Osteocyte (in vitro differentiated cells): ENCODE measurements at regions not wholly inside any gene's neighbourhood (a gene's known extent, or its start where the extent isn't known, plus 50 kb on each side); places are given as distances from the start of the nearest gene placed in this dataset.

ENCODE experiments used
- DNase-seq: peaks from one replicate; pipeline ENCODE4 v3.0.0; 2021; ENCODE audit warnings: mixed read lengths; ENCODE audit not compliant: unreplicated experiment; ENCODE audit errors: extremely low spot score
- H3K27ac Mint-ChIP-seq: one replicate; pipeline ENCODE4 v1.8.0; 2021; ENCODE audit warnings: mild to moderate bottlenecking, mixed read lengths; ENCODE audit not compliant: unreplicated experiment
- H3K27me3 Mint-ChIP-seq: one replicate; pipeline ENCODE4 v1.8.0; 2021; ENCODE audit warnings: mixed read lengths; ENCODE audit not compliant: unreplicated experiment
- H3K36me3 Mint-ChIP-seq: one replicate; pipeline ENCODE4 v1.8.0; 2021; ENCODE audit warnings: mixed read lengths; ENCODE audit not compliant: unreplicated experiment
- H3K4me1 Mint-ChIP-seq: one replicate; pipeline ENCODE4 v1.8.0; 2021; ENCODE audit warnings: mixed read lengths; ENCODE audit not compliant: unreplicated experiment
- H3K4me3 Mint-ChIP-seq: one replicate; pipeline ENCODE4 v1.8.0; 2021; ENCODE audit warnings: mild to moderate bottlenecking, moderate library complexity, mixed read lengths; ENCODE audit not compliant: unreplicated experiment
- H3K9me3 Mint-ChIP-seq: one replicate; pipeline ENCODE4 v1.8.0; 2021; ENCODE audit warnings: mixed read lengths; ENCODE audit not compliant: unreplicated experiment
- TF ChIP-seq, protein P1 (sequence below): fragments of 200-600 bp; sonication (generic); IDR thresholded peaks from 2 replicates; pipeline ENCODE4 v1.5.0; 2021; ENCODE audit warnings: antibody characterized with exemption, mild to moderate bottlenecking, moderate library complexity

DNA sequence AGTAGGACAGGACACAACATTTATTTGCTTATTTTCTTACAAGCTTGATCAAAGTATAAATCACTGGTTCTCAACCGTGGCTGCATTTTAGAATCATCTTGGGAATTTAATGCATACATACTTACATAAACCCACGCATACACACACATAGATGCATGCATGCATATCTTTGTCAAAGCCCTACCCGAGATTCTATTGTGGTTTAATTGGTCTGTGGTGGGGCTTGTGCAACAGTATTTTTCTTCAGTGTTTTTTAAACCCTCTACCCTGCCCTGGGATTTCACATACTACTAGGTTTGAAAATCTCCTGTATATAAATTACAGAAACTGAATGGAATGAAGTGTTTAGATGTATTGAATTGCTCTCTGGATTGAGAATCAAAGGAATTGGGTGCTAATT is 1166.2 kb downstream of the MAT2B start:
- no peak overlapping the region for H3K4me3 Mint-ChIP-seq
- H3K9me3 Mint-ChIP-seq, result no peaks in the 10 kb centered on the region
- no peak overlapping the region for H3K27ac Mint-ChIP-seq
- TF ChIP-seq, protein P1, sequence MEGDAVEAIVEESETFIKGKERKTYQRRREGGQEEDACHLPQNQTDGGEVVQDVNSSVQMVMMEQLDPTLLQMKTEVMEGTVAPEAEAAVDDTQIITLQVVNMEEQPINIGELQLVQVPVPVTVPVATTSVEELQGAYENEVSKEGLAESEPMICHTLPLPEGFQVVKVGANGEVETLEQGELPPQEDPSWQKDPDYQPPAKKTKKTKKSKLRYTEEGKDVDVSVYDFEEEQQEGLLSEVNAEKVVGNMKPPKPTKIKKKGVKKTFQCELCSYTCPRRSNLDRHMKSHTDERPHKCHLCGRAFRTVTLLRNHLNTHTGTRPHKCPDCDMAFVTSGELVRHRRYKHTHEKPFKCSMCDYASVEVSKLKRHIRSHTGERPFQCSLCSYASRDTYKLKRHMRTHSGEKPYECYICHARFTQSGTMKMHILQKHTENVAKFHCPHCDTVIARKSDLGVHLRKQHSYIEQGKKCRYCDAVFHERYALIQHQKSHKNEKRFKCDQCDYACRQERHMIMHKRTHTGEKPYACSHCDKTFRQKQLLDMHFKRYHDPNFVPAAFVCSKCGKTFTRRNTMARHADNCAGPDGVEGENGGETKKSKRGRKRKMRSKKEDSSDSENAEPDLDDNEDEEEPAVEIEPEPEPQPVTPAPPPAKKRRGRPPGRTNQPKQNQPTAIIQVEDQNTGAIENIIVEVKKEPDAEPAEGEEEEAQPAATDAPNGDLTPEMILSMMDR, result no peak
- H3K4me1 Mint-ChIP-seq, result no peaks in the 10 kb centered on the region
- DNase-seq, result no peak
- H3K36me3 Mint-ChIP-seq, result no peaks in the 10 kb centered on the region
- H3K27me3 Mint-ChIP-seq, result no peaks in the 10 kb centered on the region

- Mint-ChIP-seq H3K27ac (no peak overlapping the region), H3K27me3 (no peaks in the 10 kb centered on the region), H3K36me3 (no peaks in the 10 kb centered on the region), H3K4me3 (no peak overlapping the region), H3K4me1 (no peaks in the 10 kb centered on the region), H3K9me3 (no peaks in the 10 kb centered on the region)
- DNase-seq, result no peak
- TF ChIP-seq, protein P1, result no peak
Measured at GRCh38 chr5:164672205-164672604, 1166.8 kb downstream of the MAT2B start.

DNA sequence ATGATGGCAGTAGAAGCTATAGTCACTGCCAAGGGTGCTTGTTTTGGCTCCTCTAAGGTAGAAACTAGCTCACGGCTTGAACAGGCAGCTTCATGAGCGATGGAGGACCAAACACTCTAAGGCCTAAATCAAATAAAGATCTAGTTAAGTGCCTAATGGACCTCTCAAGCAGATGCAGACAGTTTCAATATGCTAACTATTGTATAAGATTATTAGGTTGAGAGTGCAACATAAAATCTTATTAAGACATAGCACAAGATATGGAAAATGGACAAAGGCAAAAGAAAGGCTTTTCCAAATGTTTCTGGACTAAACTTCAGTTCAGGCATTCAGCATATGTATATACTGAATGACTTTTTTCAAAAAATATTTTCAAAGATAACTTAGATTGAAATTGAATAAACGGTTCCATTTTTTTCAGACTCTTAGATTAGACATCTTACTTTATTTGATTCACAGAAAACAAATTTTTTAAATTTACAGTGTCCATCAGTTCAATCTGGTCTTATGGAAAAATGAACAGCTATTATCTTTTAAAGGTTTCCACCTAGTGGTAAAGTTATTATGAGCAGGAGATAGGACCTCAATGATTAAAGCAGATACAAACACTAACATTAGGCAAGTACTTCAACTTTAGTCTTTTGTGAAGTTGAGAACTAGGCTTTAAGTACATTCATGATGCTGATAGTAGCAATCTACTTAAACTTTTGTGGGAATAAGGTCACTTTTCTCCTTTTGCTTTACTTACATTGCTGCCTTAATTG is 1167.7 kb downstream of the MAT2B start:
- no peaks in the 10 kb centered on the region for H3K36me3 Mint-ChIP-seq
- no peak overlapping the region for H3K4me3 Mint-ChIP-seq
- H3K9me3 Mint-ChIP-seq, result no peaks in the 10 kb centered on the region
- no peaks in the 10 kb centered on the region for H3K27me3 Mint-ChIP-seq
- no peak overlapping the region for H3K27ac Mint-ChIP-seq
- TF ChIP-seq, protein P1, result peak; percentile 17
- H3K4me1 Mint-ChIP-seq, result no peaks in the 10 kb centered on the region
- DNase-seq, result no peak

DNA sequence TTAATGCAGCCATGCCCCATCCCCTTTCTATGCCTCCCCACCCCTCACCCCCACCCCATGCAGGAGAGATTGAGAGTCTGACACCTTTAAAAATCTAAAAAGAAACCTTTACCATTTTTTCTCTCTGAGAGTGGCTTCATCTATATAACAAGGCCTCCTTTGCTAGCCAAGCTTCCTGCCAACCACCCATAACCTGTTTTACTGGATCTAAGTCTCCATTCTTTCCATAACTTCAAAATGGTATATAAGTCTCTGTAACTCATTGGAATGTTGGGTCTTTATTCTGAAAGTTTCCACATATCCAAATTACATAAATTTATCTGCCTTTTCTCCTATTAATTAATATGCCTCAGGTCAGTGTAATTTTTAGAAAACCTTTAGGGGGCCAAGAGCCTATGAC is 1174.0 kb downstream of the MAT2B start:
- no peak for DNase-seq
- no peaks in the 10 kb centered on the region for H3K4me1 Mint-ChIP-seq
- H3K9me3 Mint-ChIP-seq, result peaks cover 4% of the 10 kb centered on the region
- H3K4me3 Mint-ChIP-seq, result no peak overlapping the region
- TF ChIP-seq, protein P1, result no peak
- no peaks in the 10 kb centered on the region for H3K27me3 Mint-ChIP-seq
- no peak overlapping the region for H3K27ac Mint-ChIP-seq
- H3K36me3 Mint-ChIP-seq, result no peaks in the 10 kb centered on the region

GRCh38 chr5:164680216-164680615 is 1174.8 kb downstream of the MAT2B start:
- Mint-ChIP-seq H3K36me3 (no peaks in the 10 kb centered on the region), H3K4me1 (no peaks in the 10 kb centered on the region), H3K27me3 (no peaks in the 10 kb centered on the region), H3K27ac (no peak overlapping the region), H3K9me3 (peaks cover 4% of the 10 kb centered on the region), H3K4me3 (no peak overlapping the region)
- TF ChIP-seq, protein P1, result no peak
- no peak for DNase-seq
